Aorta (tissue), 5 donors: ENCODE measurements at regions not wholly inside any gene's neighbourhood (a gene's known extent, or its start where the extent isn't known, plus 50 kb on each side); places are given as distances from the start of the nearest gene placed in this dataset.

Experiments used
- ATAC-seq: fragments of 200-7000 bp; cut with Tn5 transposase; one replicate; pipeline ENCODE4 v1.9.1; 2022; ENCODE audit warnings: moderate library complexity; ENCODE audit not compliant: low FRiP score
- DNase-seq, 2 donors: peaks; one replicate each; pipeline ENCODE4 v3.0.0-alpha.2; 2020
- H3K27ac ChIP-seq, 2 donors: one replicate each; pipeline ENCODE4 v1.5.1; 2013; ENCODE audit warnings: low read length in 2 of 2, mild to moderate bottlenecking in 2 of 2, moderate library complexity in 2 of 2, control low read depth in 1 of 2, inconsistent platforms in 1 of 2, low read depth in 1 of 2
- H3K27me3 ChIP-seq, 2 donors: one replicate each; pipeline ENCODE4 v1.6.1; 2013; ENCODE audit warnings: control low read depth in 1 of 2, low read length in 1 of 2, mild to moderate bottlenecking in 1 of 2, moderate library complexity in 1 of 2; ENCODE audit not compliant: insufficient read depth in 2 of 2, control insufficient read depth in 1 of 2
- H3K36me3 ChIP-seq, 2 donors: one replicate each; pipeline ENCODE4 v1.6.1; 2013; ENCODE audit warnings: control low read depth in 1 of 2, low read length in 1 of 2, mild to moderate bottlenecking in 1 of 2; ENCODE audit not compliant: insufficient read depth in 2 of 2, control insufficient read depth in 1 of 2
- H3K4me1 ChIP-seq, 2 donors: one replicate each; pipeline ENCODE4 v1.6.1; 2013; ENCODE audit warnings: low read length in 2 of 2, control low read depth in 1 of 2, mild to moderate bottlenecking in 1 of 2, moderate library complexity in 1 of 2; ENCODE audit not compliant: insufficient read depth in 2 of 2, control insufficient read depth in 1 of 2
- H3K4me3 ChIP-seq, 2 donors: one replicate each; pipeline ENCODE4 v1.5.1; 2013; ENCODE audit warnings: low read length in 2 of 2, control low read depth in 1 of 2, mild to moderate bottlenecking in 1 of 2
- H3K9me3 ChIP-seq: one replicate; pipeline ENCODE4 v1.6.1; 2013; ENCODE audit warnings: mild to moderate bottlenecking, low read length; ENCODE audit not compliant: control insufficient read depth
- WGBS, 2 donors: extraction: QIAGEN DNeasy Blood & Tissue Kit; methylation state at CpG; one replicate each; pipeline ENCODE4 v1.1.7; 2013; 5-methylcytosine and 5-hydroxymethylcytosine counted together
- intact Hi-C, 2 donors: fragments of 100-400 bp; cut with DNase I; formaldehyde crosslinking; loops; one replicate each; pipeline versions ENCODE4 v1.14.2 to v1.15.0; 2022
- donor health status: healthy with polysubstance abuse.
- donor health status: Bipolar disorder and iron deficiency.
- donor health status: DM: no; HTN: no; CAD: no.
- donor health status: DM: no; HTN: no; CAD: no.
- donor health status: DM: yes; HTN: yes; CAD: no.

DNA sequence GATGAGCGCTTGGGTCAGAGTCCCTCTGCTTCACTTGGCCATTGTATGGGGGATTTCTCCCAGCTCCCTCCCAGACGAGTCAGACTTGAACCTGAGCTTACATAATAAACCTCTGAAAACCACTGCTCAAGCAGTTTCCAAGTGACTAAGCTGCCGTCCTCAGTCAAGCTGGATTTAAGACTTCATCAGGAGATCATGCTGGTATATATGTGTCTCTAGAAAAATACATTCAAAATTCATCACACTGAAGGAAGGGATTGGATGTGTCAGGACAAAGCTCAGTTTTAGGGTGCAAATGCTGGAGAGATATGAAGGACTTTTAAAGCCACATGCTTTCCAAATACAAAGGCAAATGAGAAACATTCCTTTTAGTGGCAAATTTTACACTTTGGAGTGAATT, 114.3 kb downstream of the QDPR start:
- DNase-seq (no peak), ATAC-seq (no peak)
- Histone ChIP-seq H3K4me3 (no peak overlapping the region), H3K4me1 (no peaks in the 10 kb centered on the region), H3K9me3 (no peaks in the 10 kb centered on the region), H3K27me3 (no peaks in the 10 kb centered on the region), H3K36me3 (no peaks in the 10 kb centered on the region), H3K27ac (no peak overlapping the region)
- WGBS, 2 donors = 41 to 46% methylated on average over 3 of the region's 3 CpGs
- intact Hi-C loops = no loop called here

DNA sequence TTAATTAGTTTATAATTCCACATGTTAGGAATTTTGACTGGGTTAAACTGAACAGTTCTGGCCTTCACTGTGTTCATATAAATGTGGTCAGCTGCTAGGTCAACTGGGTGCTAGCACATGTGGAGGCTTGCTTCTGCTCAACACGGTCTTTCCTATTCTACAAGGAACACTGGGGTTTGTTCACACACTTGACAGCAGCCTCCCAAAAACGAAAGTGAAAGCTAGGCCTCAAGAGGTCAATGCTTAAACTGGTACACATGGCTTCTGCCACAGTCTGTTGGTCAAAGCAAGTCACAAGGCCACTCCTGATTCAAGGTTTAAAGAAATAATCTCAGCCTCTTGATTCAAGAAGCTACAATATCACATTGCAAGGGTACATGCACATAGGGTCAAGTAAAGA, 126.5 kb downstream of the QDPR start:
- WGBS, 2 donors = 21 to 29% methylated on average over 2 of the region's 2 CpGs
- ATAC-seq = no peak
- Histone ChIP-seq H3K27ac (no peak overlapping the region), H3K36me3 (no peaks in the 10 kb centered on the region), H3K4me1 (no peaks in the 10 kb centered on the region), H3K27me3 (peaks cover 0 to 1% of the 10 kb centered on the region in 2 donors), H3K4me3 (no peak overlapping the region), H3K9me3 (no peaks in the 10 kb centered on the region)
- no peak for DNase-seq
- intact Hi-C loops = no loop called here

DNA sequence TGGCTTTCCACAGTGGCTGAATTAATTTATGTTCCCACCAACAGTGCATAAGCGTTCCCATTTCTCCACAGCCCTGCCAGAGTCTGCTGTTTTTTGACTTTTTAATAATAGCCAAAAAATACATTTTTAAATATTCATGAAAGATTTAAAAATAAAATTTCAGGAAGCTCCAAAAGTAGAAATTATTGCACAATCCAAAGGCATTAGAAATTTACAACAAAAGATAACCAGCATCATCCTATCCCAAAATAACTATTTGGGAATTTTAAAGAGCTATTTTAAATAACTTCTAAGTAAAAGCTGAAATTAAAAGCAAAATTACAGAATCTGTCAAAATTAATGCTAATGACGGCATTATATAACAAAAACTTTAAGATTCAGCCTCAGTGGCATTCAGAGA, 131.5 kb downstream of the QDPR start:
- Histone ChIP-seq H3K27me3 (no peaks in the 10 kb centered on the region), H3K9me3 (no peaks in the 10 kb centered on the region), H3K4me3 (no peak overlapping the region), H3K36me3 (no peaks in the 10 kb centered on the region), H3K27ac (no peak overlapping the region), H3K4me1 (no peaks in the 10 kb centered on the region)
- WGBS, 2 donors = 65 to 66% methylated on average over 2 of the region's 2 CpGs
- no peak for DNase-seq
- no peak for ATAC-seq
- intact Hi-C loops = no loop called here

DNA sequence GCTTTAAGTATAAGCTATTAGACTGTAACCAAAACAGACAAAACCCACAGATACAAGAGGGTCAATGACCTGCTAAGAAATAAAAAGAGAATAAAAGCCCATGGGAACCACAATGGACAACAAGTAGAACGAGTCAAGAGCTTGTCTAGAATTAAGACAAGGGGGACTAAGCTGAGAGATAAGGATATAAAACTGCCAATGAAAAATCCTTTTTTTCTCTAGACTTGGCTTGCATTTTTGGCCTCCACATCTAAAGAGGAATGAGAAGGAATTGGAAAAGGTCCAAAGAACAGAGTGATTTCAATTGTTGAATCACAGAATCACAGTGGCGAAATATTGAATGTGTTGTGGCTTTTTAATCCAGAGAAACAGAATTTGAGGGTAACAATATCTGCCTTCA, 135.7 kb downstream of the QDPR start:
- no peak overlapping the region for H3K27ac ChIP-seq
- WGBS, 2 donors = 7 to 16% methylated on average over 2 of the region's 2 CpGs
- no peak overlapping the region for H3K4me3 ChIP-seq
- H3K9me3 ChIP-seq = no peaks in the 10 kb centered on the region
- H3K36me3 ChIP-seq = no peaks in the 10 kb centered on the region
- ATAC-seq = peak; percentile 46
- no peak for DNase-seq
- no peaks in the 10 kb centered on the region for H3K4me1 ChIP-seq
- peaks cover 0 to 3% of the 10 kb centered on the region in 2 donors for H3K27me3 ChIP-seq
- intact Hi-C loops = no loop called here

DNA sequence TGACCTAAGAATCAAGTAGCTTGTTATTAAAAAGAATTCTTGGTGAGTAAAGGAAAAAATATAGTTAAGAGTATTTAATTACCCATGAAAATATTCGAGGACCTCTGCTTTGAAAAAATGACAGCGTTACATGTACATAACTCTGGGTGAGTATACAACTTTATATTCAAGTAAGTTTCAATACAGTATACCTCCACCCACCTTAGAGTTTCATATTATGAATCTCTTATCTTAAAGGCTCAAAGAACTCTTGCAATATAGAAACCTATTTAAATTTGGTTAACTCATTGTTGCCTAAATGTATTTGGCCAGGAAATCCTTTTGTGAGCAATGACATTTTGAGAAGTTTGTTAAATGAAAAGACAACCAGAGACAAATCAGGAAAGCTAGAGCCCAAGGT, 138.2 kb downstream of the QDPR start:
- WGBS, 2 donors = 81 to 84% methylated on average over 2 of the region's 2 CpGs
- Histone ChIP-seq H3K27me3 (peaks cover 0 to 3% of the 10 kb centered on the region in 2 donors), H3K36me3 (no peaks in the 10 kb centered on the region), H3K27ac (no peak overlapping the region), H3K4me1 (no peaks in the 10 kb centered on the region), H3K4me3 (no peak overlapping the region), H3K9me3 (no peaks in the 10 kb centered on the region)
- no peak for ATAC-seq
- no peak for DNase-seq
- intact Hi-C loops = no loop called here

DNA sequence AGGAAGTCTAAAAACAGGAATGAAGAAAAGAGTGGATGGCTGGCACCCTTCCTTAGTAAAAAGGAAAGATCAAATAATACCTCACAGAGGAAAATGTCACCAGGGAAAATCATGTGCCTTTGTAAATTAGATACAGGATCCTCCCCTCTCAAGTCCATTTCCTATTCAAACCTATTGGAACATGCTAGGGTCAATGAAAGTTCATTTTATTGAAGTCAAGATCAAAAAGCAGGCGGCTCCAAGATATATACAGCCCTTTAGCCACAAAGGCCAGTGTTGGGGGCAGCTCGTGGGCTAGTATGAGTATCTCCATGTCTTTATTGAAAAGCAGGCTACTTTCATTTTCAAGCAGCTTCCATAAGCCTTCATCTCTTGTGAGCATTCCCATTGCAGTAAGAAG, 141.1 kb downstream of the QDPR start:
- WGBS, 2 donors = 66 to 81% methylated on average over 2 of the region's 2 CpGs
- H3K9me3 ChIP-seq = no peaks in the 10 kb centered on the region
- DNase-seq = no peak
- H3K4me3 ChIP-seq = no peak overlapping the region
- H3K36me3 ChIP-seq = no peaks in the 10 kb centered on the region
- H3K4me1 ChIP-seq = no peaks in the 10 kb centered on the region
- peaks cover 0 to 3% of the 10 kb centered on the region in 2 donors for H3K27me3 ChIP-seq
- no peak overlapping the region for H3K27ac ChIP-seq
- intact Hi-C loops = no loop called here
- ATAC-seq = no peak

DNA sequence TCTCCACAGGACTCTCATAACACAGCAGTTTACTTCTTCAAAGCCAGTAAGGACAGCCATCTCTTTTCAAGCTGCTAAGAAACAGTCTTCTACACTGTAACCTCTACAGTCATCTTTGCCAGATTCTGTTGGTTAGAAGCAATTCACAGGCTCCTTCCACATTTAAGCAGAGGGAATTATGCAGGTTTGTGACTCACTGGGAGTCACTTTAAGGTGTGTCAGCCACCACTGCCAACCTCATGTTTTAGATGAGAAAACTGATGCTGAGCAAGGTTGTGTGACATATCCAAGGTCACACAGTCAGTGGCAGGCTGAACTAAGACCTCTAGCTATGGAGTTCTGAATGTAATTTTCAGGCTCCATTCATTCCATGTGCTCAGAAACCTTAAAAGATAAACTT, 143.5 kb downstream of the QDPR start:
- no peaks in the 10 kb centered on the region for H3K27me3 ChIP-seq
- no peak overlapping the region for H3K4me3 ChIP-seq
- no peaks in the 10 kb centered on the region for H3K9me3 ChIP-seq
- H3K4me1 ChIP-seq = no peaks in the 10 kb centered on the region
- intact Hi-C loops = no loop called here
- H3K36me3 ChIP-seq = no peaks in the 10 kb centered on the region
- ATAC-seq (no peak), DNase-seq (no peak)
- no peak overlapping the region for H3K27ac ChIP-seq

DNA sequence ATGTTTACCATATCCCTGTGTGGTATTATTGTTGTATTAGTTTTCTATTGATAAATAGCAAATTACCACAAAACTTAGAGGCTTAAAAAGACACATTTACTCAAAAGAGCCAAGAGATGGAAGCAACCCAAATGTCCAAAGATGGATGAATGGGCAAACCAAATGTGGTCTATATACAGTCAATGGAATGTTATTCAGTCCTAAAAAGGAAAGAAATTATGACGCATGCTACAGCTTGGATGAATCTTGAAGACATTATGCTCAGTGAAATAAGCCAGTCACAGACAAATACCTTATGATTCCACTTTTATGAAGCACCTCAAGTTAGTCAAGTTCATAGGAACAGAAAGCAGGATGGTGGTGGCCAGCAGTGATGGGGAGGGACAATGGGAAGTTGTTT, 144.7 kb downstream of the QDPR start:
- Histone ChIP-seq H3K4me3 (no peak overlapping the region), H3K36me3 (no peaks in the 10 kb centered on the region), H3K27ac (no peak overlapping the region), H3K4me1 (no peaks in the 10 kb centered on the region), H3K9me3 (no peaks in the 10 kb centered on the region), H3K27me3 (no peaks in the 10 kb centered on the region)
- DNase-seq = no peak
- WGBS, 2 donors = 73 to 90% methylated on average over 1 of the region's 1 CpG
- intact Hi-C loops = no loop called here
- no peak for ATAC-seq

DNA sequence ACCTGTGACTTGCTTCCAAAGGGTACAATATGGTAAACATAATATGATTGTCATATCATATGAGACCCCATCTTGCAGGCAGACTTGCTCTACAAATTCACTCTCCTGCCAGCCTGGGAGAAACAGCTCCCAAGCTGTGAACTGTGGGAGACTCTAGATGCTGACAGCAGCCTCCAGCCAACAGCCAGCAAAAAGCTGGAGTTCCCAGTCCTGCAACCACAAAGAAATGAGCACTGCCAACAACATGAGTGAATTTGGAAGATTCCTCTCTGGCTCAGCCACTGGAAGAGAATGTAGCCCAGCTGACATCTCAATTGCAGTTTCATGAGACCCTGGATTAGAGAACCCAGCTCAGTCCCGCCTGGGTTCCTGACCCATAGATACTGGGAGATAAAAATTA, 145.4 kb downstream of the QDPR start:
- H3K36me3 ChIP-seq = no peaks in the 10 kb centered on the region
- no peak overlapping the region for H3K4me3 ChIP-seq
- H3K27ac ChIP-seq = no peak overlapping the region
- WGBS, 2 donors = 71 to 89% methylated on average over 1 of the region's 1 CpG
- H3K9me3 ChIP-seq = no peaks in the 10 kb centered on the region
- H3K27me3 ChIP-seq = no peaks in the 10 kb centered on the region
- intact Hi-C loops = no loop called here
- peak in 1 of 2 donors; percentile 48 for DNase-seq
- no peak for ATAC-seq
- no peaks in the 10 kb centered on the region for H3K4me1 ChIP-seq
